ENCODE measurements at regions not wholly inside any gene's neighbourhood (a gene's known extent, or its start where the extent isn't known, plus 50 kb on each side); places are given as distances from the start of the nearest gene placed in this dataset.

- Histone ChIP-seq H3K4me1 (no peaks in the 10 kb centered on the region; the same call in none of the 2 replicates), H3K36me3 (no peaks in the 10 kb centered on the region)
- peak; percentile 37 for DNase-seq
Observed at GRCh38 chr18:46378864-46379207, 274.7 kb downstream of the HAUS1 start.

DNA sequence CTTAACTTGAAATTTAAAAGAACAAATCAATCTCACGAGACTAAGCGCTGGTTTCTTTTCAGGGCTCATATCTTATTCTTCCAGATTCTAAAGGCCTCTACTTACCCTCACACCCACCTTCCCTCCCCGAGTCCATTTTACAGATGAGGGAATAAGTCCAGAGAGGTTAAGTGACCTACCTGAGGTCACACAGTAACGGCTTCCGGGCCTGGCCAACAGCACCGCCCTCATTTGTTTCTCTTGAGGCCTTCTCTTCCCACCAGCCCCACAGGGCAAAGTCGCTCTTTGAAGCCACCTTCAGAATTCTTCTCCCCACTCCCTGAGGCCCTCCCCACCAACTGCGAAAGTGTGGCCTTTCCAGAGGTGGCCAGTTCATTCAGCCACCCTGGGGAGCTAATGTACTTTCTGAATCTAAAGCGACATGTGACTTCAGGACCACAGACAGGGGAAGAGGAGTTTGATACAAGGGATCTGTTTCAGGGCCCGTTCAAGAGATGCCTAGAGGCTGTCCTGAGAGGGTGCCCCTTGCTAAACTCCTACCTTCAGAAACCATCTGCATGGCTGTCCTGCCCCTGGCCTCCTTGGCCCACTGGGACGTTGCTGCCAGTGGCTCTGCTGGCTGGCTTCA, 275.3 kb downstream of the HAUS1 start:
- no peaks in the 10 kb centered on the region; the same call in 1 of the 2 replicates for H3K4me1 ChIP-seq
- DNase-seq = no peak
- H3K36me3 ChIP-seq = no peaks in the 10 kb centered on the region
- no peaks in the 10 kb centered on the region for H3K9me3 ChIP-seq
- no peaks in the 10 kb centered on the region for H3K27me3 ChIP-seq
- H3K4me3 ChIP-seq (ENCODE audit: low read depth, low read length) = no peak overlapping the region
- TF ChIP-seq, protein P1, sequence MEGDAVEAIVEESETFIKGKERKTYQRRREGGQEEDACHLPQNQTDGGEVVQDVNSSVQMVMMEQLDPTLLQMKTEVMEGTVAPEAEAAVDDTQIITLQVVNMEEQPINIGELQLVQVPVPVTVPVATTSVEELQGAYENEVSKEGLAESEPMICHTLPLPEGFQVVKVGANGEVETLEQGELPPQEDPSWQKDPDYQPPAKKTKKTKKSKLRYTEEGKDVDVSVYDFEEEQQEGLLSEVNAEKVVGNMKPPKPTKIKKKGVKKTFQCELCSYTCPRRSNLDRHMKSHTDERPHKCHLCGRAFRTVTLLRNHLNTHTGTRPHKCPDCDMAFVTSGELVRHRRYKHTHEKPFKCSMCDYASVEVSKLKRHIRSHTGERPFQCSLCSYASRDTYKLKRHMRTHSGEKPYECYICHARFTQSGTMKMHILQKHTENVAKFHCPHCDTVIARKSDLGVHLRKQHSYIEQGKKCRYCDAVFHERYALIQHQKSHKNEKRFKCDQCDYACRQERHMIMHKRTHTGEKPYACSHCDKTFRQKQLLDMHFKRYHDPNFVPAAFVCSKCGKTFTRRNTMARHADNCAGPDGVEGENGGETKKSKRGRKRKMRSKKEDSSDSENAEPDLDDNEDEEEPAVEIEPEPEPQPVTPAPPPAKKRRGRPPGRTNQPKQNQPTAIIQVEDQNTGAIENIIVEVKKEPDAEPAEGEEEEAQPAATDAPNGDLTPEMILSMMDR (IDR thresholded peaks at IDR 0.05; ENCODE audit: low read depth, low read length) = no peak

More at GRCh38 chr18:46378864-46379207, 274.7 kb downstream of the HAUS1 start:
- H3K4me3 ChIP-seq (ENCODE audit: low read depth, low read length) = no peak overlapping the region
- TF ChIP-seq, protein P1 (IDR thresholded peaks at IDR 0.05; ENCODE audit: low read depth, low read length) = no peak
- no peaks in the 10 kb centered on the region for H3K27me3 ChIP-seq
- H3K9me3 ChIP-seq = no peaks in the 10 kb centered on the region

DNA sequence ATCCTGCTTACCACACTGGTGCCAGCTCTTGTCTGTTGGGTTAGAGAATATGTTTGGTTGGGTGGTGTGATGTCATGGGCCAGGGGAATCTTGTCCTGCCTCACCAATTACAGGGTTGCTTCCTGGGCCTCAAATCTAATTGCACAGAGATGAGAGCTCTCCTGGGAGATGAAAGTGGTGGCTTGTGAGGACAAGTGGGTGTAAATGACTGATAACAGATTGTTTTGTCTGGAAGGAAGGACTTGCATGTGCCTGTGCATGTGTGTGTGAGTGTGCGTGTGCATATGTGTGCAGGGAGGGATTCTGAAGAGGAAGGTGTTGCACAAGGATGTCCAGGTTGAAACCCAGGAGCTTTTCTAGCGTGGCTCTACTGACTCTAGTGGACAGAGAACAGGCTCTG, 271.9 kb downstream of the LOXHD1 start:
- no peaks in the 10 kb centered on the region for H3K36me3 ChIP-seq

GRCh38 chr18:46386788-46387187, 270.2 kb downstream of the LOXHD1 start:
- Histone ChIP-seq H3K36me3 (no peaks in the 10 kb centered on the region; the same call in 1 of the 2 replicates), H3K4me3 (ENCODE audit: low read depth, low read length) (no peak overlapping the region), H3K4me1 (no peaks in the 10 kb centered on the region), H3K9me3 (no peaks in the 10 kb centered on the region), H3K27me3 (no peaks in the 10 kb centered on the region)
- no peak for DNase-seq
- TF ChIP-seq, protein P1 (IDR thresholded peaks at IDR 0.05; ENCODE audit: low read depth, low read length) = no peak

More for the DNA sequence above, 271.9 kb downstream of the LOXHD1 start:
- DNase-seq = no peak
- TF ChIP-seq, protein P1 (IDR thresholded peaks at IDR 0.05; ENCODE audit: low read depth, low read length) = no peak
- no peak overlapping the region for H3K4me3 ChIP-seq (ENCODE audit: low read depth, low read length)
- H3K27me3 ChIP-seq = no peaks in the 10 kb centered on the region
- no peaks in the 10 kb centered on the region for H3K4me1 ChIP-seq
- no peaks in the 10 kb centered on the region for H3K9me3 ChIP-seq

GRCh38 chr18:46387441-46388131, 269.4 kb downstream of the LOXHD1 start:
- DNase-seq = no peak
- no peaks in the 10 kb centered on the region for H3K9me3 ChIP-seq
- H3K4me3 ChIP-seq (ENCODE audit: low read depth, low read length) = no peak overlapping the region
- no peaks in the 10 kb centered on the region for H3K27me3 ChIP-seq
- H3K36me3 ChIP-seq = no peaks in the 10 kb centered on the region; the same call in 1 of the 2 replicates
- no peaks in the 10 kb centered on the region for H3K4me1 ChIP-seq
- TF ChIP-seq, protein P1 (IDR thresholded peaks at IDR 0.05; ENCODE audit: low read depth, low read length) = no peak

GRCh38 chr18:46388286-46388685, 268.7 kb downstream of the LOXHD1 start:
- DNase-seq = no peak
- Histone ChIP-seq H3K4me3 (ENCODE audit: low read depth, low read length) (no peak overlapping the region), H3K9me3 (no peaks in the 10 kb centered on the region), H3K4me1 (no peaks in the 10 kb centered on the region), H3K27me3 (no peaks in the 10 kb centered on the region), H3K36me3 (no peaks in the 10 kb centered on the region; the same call in 1 of the 2 replicates)
- TF ChIP-seq, protein P1 (IDR thresholded peaks at IDR 0.05; ENCODE audit: low read depth, low read length) = no peak

All from BE2C (cell line).